SK-N-MC (cell line): ENCODE measurements at regions not wholly inside any gene's neighbourhood (a gene's known extent, or its start where the extent isn't known, plus 50 kb on each side); places are given as distances from the start of the nearest gene placed in this dataset.

Source experiments
- DNase-seq: peaks from one replicate; pipeline ENCODE4 v3.0.0-alpha.2; 2011; ENCODE audit warnings: low read depth, low spot score
- H3K27ac ChIP-seq: fragments of 200-600 bp; sonication (generic); 2 replicates; pipeline ENCODE4 v1.5.1; 2016; ENCODE audit warnings: mixed run types
- H3K36me3 ChIP-seq: fragments of 200-600 bp; sonication (generic); 2 replicates; pipeline ENCODE4 v1.6.1; 2017; ENCODE audit warnings: antibody characterized with exemption, low read length, mixed read lengths; ENCODE audit not compliant: insufficient read depth
- H3K4me3 ChIP-seq: fragments of 200-600 bp; sonication (generic); 2 replicates; pipeline ENCODE4 v1.5.1; 2016
- H3K9ac ChIP-seq: fragments of 200-600 bp; sonication (generic); 2 replicates; pipeline ENCODE4 v1.8.0; 2017; ENCODE audit warnings: mixed run types, mixed read lengths; ENCODE audit not compliant: insufficient read length
- H3K9me3 ChIP-seq: fragments of 200-600 bp; sonication (generic); 2 replicates; pipeline ENCODE4 v1.6.1; 2017; ENCODE audit warnings: low read depth, mild to moderate bottlenecking, antibody characterized with exemption, low read length, moderate library complexity, mixed read lengths
- EZH2 ChIP-seq: fragments of 200-600 bp; sonication (generic); IDR thresholded peaks from one replicate; pipeline ENCODE4 v1.6.1; 2017; ENCODE audit warnings: antibody characterized with exemption
- FOXP2 ChIP-seq: optimal IDR thresholded peaks from 2 replicates; pipeline ENCODE3; 2011; ENCODE audit warnings: mild to moderate bottlenecking, moderate library complexity; ENCODE audit not compliant: insufficient read depth; ENCODE audit errors: extremely low read length, control extremely low read depth
- POLR2AphosphoS5 ChIP-seq: IDR thresholded peaks from 2 replicates; pipeline ENCODE4 v1.6.1; 2012; ENCODE audit warnings: mild to moderate bottlenecking, low read depth, low read length, borderline replicate concordance

DNA sequence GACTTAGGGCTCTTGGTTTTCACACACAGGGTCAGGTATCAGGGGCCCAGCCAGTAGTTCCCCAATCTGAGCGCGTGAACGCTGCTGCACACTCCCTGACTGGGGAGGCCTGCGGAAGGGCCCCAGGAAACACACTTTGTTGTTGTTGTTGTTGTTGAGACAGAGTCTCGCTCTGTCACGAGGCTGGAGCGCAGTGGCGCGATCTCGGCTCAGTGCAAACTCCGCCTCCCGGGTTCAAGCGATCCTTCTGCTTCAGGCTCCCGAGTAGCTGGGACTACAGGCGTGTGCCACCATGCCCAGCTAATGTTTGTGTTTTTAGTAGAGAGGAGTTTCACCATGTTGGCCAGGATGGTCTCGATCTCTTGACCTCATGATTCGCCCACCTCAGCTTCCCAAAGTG lies 190.4 kb upstream of the GPR12 start:
- no peaks in the 10 kb centered on the region for H3K36me3 ChIP-seq
- H3K9ac ChIP-seq, result no peak overlapping the region
- no peak overlapping the region for H3K4me3 ChIP-seq
- no peak for DNase-seq
- TF ChIP-seq POLR2AphosphoS5 (no peak), FOXP2 (no peak), EZH2 (no peak)
- H3K9me3 ChIP-seq, result no peaks in the 10 kb centered on the region
- H3K27ac ChIP-seq, result no peak overlapping the region

DNA sequence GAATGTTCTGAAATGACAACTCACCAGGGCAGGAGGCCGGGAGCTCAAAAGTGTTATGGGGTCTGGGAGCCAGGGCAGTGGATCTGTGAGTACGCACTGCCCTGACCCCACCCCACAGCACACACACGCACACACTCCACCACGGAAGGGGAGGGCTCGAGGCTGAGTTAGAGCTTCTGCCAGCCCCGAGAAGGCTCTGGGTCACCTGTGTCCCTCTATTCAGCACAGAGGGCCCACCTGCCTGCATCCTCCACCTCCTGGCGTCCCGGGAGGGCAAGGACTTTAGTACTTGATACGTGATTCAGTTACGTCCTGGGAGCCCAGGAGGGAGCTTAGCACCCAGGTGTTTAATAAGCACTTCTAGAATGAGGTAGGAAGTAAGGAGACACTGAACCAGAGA lies 190.0 kb upstream of the GPR12 start:
- no peak overlapping the region for H3K9ac ChIP-seq
- no peak overlapping the region for H3K4me3 ChIP-seq
- TF ChIP-seq FOXP2 (no peak), EZH2 (no peak), POLR2AphosphoS5 (no peak)
- no peak overlapping the region for H3K27ac ChIP-seq
- no peaks in the 10 kb centered on the region for H3K9me3 ChIP-seq
- no peak for DNase-seq
- H3K36me3 ChIP-seq, result no peaks in the 10 kb centered on the region

DNA sequence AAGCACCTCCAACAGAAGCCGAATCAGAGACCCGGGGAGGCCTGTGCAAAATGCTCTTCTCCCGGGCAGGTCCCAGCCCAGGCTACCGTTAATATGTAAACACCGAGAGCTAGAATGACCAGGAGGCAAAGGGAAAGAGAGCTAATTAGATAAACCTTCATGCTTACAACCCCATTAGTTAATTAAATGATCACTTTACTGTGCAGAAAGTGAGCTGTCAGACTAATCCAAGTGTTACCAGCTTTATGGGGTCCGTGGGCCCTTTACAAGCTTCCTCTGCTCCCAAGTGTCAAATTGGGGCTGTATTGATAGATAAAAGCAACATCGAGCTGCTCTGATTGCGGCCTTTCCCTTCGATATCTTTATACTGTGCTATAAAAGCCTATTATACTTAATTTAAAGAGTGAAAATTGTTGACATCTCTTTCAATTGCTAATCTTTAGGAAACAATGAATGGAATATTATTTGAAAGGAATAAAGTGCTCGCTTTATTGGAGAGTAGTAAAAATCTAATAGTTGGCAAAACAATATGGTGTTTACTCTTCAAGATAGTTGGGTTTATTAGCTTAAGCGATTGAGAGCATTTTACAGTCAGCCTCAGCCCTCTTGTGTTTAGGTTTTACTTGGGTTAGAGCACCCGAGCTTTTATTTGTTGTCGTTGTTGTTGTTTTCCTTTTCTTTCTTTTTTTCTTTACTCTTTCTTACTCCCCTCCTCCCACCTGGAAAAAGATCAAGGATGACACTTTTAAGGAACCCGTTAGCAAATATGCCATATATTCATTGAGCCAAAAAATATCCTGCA lies 189.3 kb upstream of the GPR12 start:
- Histone ChIP-seq H3K9me3 (no peaks in the 10 kb centered on the region), H3K9ac (no peak overlapping the region), H3K36me3 (no peaks in the 10 kb centered on the region), H3K27ac (no peak overlapping the region), H3K4me3 (no peak overlapping the region)
- TF ChIP-seq EZH2 (no peak), FOXP2 (no peak), POLR2AphosphoS5 (no peak)
- no peak for DNase-seq

DNA sequence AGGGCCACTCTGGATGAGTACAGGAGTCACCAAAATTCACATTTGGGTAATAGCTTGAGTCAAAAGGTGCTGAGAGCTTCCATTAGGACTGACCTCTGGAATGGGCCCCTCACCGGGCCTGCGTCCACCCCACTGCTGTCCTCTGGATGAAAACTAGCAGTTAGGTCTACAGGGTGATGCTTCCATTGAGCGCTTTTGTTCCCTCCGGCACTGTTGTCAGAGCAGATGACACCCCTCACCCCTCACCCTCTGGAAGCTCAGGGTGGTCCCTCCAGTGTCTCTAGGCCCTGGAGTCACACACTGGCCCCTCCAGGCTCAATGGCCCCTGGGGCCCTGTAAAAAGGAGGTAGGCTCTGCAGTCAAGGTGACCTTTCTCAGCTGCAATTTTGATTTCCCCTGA lies 187.8 kb upstream of the GPR12 start:
- Histone ChIP-seq H3K9ac (no peak overlapping the region), H3K36me3 (no peaks in the 10 kb centered on the region), H3K27ac (no peak overlapping the region), H3K9me3 (no peaks in the 10 kb centered on the region), H3K4me3 (no peak overlapping the region)
- DNase-seq, result no peak
- TF ChIP-seq FOXP2 (no peak), EZH2 (no peak), POLR2AphosphoS5 (no peak)

DNA sequence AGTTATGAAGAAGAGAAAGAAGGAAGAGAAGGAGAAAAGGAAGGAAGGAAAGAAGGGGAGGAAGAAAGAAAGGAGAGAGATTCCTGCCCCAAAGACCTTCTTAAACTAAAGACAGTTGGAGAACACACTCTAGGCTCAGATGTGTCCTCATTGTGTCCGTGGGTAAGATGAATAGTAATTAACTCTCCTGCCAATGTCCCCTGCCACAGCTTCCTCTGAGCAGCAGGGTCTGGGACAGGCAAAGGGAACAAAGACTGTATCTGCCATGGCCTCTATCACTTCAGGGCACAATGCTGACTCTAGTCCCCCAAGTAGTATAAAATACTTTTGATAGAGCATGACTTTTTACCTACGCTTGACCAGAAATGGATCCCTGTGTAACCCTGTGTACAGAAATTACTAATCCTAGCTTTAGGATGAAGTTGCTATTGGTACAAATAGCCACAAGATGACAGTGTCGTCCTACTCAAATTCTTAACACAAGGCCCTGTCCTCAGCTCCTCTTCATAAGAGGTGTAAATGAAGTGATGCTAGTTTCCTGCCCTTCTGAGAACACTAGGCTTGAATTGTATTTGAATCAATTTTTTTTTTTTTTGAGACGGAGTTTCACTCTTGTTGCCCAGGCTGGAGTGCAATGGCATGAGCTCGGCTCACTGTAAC lies 186.2 kb upstream of the GPR12 start:
- Histone ChIP-seq H3K36me3 (no peaks in the 10 kb centered on the region), H3K9me3 (no peaks in the 10 kb centered on the region), H3K4me3 (no peak overlapping the region), H3K27ac (no peak overlapping the region), H3K9ac (no peak overlapping the region)
- no peak for TF ChIP-seq EZH2
- TF ChIP-seq FOXP2, result no peak
- no peak for TF ChIP-seq POLR2AphosphoS5
- no peak for DNase-seq

DNA sequence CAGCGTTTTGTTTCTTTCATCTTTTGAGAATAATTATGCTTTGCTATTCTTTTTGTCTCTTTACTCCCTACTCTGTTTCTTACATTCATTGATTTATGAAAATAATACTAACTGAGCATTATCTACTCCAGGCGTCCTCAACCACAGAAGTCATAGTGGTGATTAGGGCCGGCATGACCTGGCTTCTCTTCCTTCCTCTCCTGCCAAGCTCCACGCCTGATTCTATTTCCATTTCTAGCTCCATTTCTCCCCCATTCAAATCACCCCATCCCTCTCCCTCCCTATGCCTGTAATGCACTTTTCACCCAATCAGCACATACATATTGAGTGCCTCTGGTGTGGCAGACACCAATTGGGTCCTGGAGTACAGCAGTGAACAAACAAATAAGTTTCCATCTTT lies 183.2 kb upstream of the GPR12 start:
- TF ChIP-seq FOXP2 (no peak), POLR2AphosphoS5 (no peak)
- DNase-seq, result no peak
- Histone ChIP-seq H3K4me3 (no peak overlapping the region), H3K9ac (no peak overlapping the region), H3K9me3 (no peaks in the 10 kb centered on the region), H3K27ac (no peak overlapping the region), H3K36me3 (no peaks in the 10 kb centered on the region)

DNA sequence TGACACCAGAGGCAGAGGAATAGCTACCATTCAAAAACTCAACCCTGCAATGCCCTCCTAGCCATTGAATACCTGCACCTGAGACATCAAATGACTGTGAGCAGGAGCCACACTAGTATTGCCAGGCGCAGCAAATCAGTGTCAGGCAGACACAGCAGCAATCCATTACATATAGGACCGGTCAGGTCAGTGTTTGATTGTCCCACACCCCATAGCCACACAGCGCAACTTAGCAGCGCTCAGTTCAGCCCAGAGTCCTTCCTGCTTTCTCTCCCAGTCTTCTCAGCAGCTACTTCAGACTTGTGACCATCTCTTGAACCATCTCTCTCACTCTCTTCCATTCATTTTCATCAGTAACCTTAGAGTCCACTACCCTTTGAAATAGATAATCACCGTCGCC lies 181.6 kb upstream of the GPR12 start:
- TF ChIP-seq EZH2 (no peak), POLR2AphosphoS5 (no peak), FOXP2 (no peak)
- Histone ChIP-seq H3K4me3 (no peak overlapping the region), H3K9me3 (no peaks in the 10 kb centered on the region), H3K27ac (no peak overlapping the region), H3K36me3 (no peaks in the 10 kb centered on the region), H3K9ac (no peak overlapping the region)
- DNase-seq, result no peak

DNA sequence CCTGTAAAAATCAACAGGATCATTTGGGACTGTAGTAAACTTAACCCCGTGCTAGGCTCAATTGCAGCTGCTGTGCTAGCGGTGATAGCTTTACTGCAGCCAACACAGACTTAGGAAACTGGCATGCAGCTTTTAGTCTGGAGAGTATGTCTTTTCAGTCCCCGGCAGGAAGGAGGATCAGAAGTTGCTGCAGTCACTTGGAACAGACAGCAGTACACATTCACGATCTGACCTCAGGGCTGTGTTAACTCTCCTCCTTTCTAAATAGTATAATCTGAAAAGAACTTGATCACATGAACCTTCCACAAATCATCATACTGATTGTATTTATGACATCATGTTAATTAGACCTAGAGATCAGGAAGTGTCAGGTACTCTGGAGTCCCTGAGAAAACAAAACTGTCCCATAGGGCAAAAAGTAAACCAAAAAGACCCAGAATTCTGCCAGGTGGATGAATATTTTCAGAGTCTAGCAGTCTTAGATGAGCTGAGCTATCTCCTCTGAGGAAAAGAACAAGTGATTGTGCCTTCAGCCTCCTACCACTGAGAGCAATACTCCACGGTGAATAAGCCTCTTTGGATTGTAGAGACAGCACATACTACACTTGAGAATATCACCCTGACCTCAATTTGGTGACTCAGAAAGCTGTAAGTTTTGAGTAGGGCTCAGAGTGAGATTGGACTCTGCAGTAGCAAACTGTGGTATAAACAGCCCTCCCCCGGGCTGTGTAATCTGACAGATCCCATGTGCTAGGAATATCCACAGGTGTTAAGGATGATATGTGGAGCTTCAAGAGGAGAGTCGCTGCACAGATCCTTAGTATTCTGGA lies 181.0 kb upstream of the GPR12 start:
- Histone ChIP-seq H3K9me3 (no peaks in the 10 kb centered on the region), H3K36me3 (no peaks in the 10 kb centered on the region), H3K4me3 (no peak overlapping the region), H3K27ac (no peak overlapping the region), H3K9ac (no peak overlapping the region)
- TF ChIP-seq POLR2AphosphoS5 (no peak), FOXP2 (no peak), EZH2 (no peak)
- DNase-seq, result no peak
